ENCODE measurements at regions not wholly inside any gene's neighbourhood (a gene's known extent, or its start where the extent isn't known, plus 50 kb on each side); places are given as distances from the start of the nearest gene placed in this dataset.

DNA sequence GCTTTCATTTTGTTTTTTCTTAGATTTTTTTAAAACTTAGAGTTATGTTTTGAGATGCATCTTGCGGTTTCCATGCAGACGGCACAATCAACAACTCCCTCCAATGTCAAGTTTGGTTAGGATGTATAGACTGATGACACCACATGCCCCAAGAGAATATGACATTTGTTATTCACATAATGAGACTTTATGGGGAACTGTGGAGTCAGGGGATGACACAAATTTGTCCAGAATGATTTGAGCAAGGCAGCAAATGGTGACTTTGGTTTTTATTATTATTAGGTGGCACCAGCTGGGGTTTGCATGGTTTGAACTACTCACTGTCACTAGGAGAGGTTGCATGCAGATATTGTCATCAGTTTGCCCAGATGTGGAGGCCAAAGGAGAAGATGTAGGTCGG, 461.8 kb upstream of the PRKX start:
- no peaks in the 10 kb centered on the region for H3K9me3 ChIP-seq (ENCODE audit: control insufficient read depth in 2 of 2, low read length in 2 of 2)
- Mint-ChIP-seq H3K27ac (no peak overlapping the region), H3K4me3 (no peak overlapping the region), H3K4me1 (no peaks in the 10 kb centered on the region), H3K9me3 (peaks cover 0 to 12% (median 0%) of the 10 kb centered on the region in 7 donors), H3K36me3 (no peaks in the 10 kb centered on the region), H3K27me3 (no peaks in the 10 kb centered on the region)
- H3K36me3 ChIP-seq (ENCODE audit: control insufficient read depth, insufficient read depth, low read length), result no peaks in the 10 kb centered on the region
- no peak overlapping the region for H3K4me3 ChIP-seq (ENCODE audit: low read depth, low read length)
- H3K27ac ChIP-seq (ENCODE audit: insufficient read depth, low read length, poor library complexity, severe bottlenecking), result no peak overlapping the region
- DNase-seq (no peak), ATAC-seq (ENCODE audit: low read depth in 2 of 2) (no peak)
- no peaks in the 10 kb centered on the region for H3K4me1 ChIP-seq (ENCODE audit: control insufficient read depth, insufficient read depth, low read length, poor library complexity, severe bottlenecking)
- no peaks in the 10 kb centered on the region for H3K27me3 ChIP-seq (ENCODE audit: control insufficient read depth, insufficient read depth, low read length)

DNA sequence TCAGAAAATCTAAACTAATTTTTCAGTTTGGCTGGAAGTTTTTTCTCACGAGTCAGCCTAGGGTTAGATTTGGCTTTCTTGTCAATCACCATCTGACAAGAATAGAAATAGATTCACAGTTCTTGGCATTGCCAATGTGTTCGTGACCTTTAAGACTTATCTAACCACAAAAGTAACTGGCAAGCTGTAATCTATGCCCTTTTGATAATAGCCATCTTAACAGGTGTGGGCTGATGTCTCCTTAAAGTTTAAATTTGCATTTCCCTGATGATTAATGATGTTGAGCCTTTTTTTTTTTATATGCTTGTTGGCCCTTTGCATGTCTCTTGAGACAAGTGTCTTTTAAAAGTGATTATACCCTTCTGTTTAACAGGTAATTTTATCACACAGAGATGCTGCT, 460.3 kb upstream of the PRKX start:
- Histone ChIP-seq H3K9me3 (ENCODE audit: control insufficient read depth in 2 of 2, low read length in 2 of 2) (no peaks in the 10 kb centered on the region), H3K4me1 (ENCODE audit: control insufficient read depth, insufficient read depth, low read length, poor library complexity, severe bottlenecking) (no peaks in the 10 kb centered on the region), H3K4me3 (ENCODE audit: low read depth, low read length) (no peak overlapping the region), H3K27me3 (ENCODE audit: control insufficient read depth, insufficient read depth, low read length) (no peaks in the 10 kb centered on the region), H3K36me3 (ENCODE audit: control insufficient read depth, insufficient read depth, low read length) (no peaks in the 10 kb centered on the region), H3K27ac (ENCODE audit: insufficient read depth, low read length, poor library complexity, severe bottlenecking) (no peak overlapping the region)
- H3K27ac Mint-ChIP-seq, result no peak overlapping the region
- ATAC-seq (ENCODE audit: low read depth in 2 of 2), result no peak
- no peaks in the 10 kb centered on the region for H3K4me1 Mint-ChIP-seq
- H3K36me3 Mint-ChIP-seq, result no peaks in the 10 kb centered on the region
- H3K4me3 Mint-ChIP-seq, result no peak overlapping the region
- no peak for DNase-seq
- H3K9me3 Mint-ChIP-seq, result peaks cover 0 to 13% (median 0%) of the 10 kb centered on the region in 7 donors
- H3K27me3 Mint-ChIP-seq, result no peaks in the 10 kb centered on the region

- Histone ChIP-seq H3K4me1 (ENCODE audit: control insufficient read depth, insufficient read depth, low read length, poor library complexity, severe bottlenecking) (no peaks in the 10 kb centered on the region), H3K9me3 (ENCODE audit: control insufficient read depth in 2 of 2, low read length in 2 of 2) (no peaks in the 10 kb centered on the region), H3K36me3 (ENCODE audit: control insufficient read depth, insufficient read depth, low read length) (no peaks in the 10 kb centered on the region), H3K4me3 (ENCODE audit: low read depth, low read length) (no peak overlapping the region), H3K27ac (ENCODE audit: insufficient read depth, low read length, poor library complexity, severe bottlenecking) (no peak overlapping the region), H3K27me3 (ENCODE audit: control insufficient read depth, insufficient read depth, low read length) (no peaks in the 10 kb centered on the region)
- DNase-seq, result no peak
- no peak overlapping the region for H3K4me3 Mint-ChIP-seq
- no peak for ATAC-seq (ENCODE audit: low read depth in 2 of 2)
- no peaks in the 10 kb centered on the region for H3K27me3 Mint-ChIP-seq
- no peaks in the 10 kb centered on the region for H3K36me3 Mint-ChIP-seq
- H3K27ac Mint-ChIP-seq, result no peak overlapping the region
- peaks cover 0 to 13% (median 3%) of the 10 kb centered on the region in 7 donors for H3K9me3 Mint-ChIP-seq
- no peaks in the 10 kb centered on the region for H3K4me1 Mint-ChIP-seq
These were observed 438.3 kb upstream of the PRKX start for GRCh38 chrX:4151798-4152197.

- H3K4me1 ChIP-seq (ENCODE audit: control insufficient read depth, insufficient read depth, low read length, poor library complexity, severe bottlenecking), result no peaks in the 10 kb centered on the region
- no peaks in the 10 kb centered on the region for H3K36me3 ChIP-seq (ENCODE audit: control insufficient read depth, insufficient read depth, low read length)
- H3K4me1 Mint-ChIP-seq, result no peaks in the 10 kb centered on the region
- H3K4me3 Mint-ChIP-seq, result no peak overlapping the region
- DNase-seq (no peak), ATAC-seq (ENCODE audit: low read depth in 2 of 2) (no peak)
- no peak overlapping the region for H3K4me3 ChIP-seq (ENCODE audit: low read depth, low read length)
- no peaks in the 10 kb centered on the region for H3K27me3 ChIP-seq (ENCODE audit: control insufficient read depth, insufficient read depth, low read length)
- H3K27ac Mint-ChIP-seq, result no peak overlapping the region
- no peak overlapping the region for H3K27ac ChIP-seq (ENCODE audit: insufficient read depth, low read length, poor library complexity, severe bottlenecking)
- H3K27me3 Mint-ChIP-seq, result no peaks in the 10 kb centered on the region
- no peaks in the 10 kb centered on the region for H3K9me3 ChIP-seq (ENCODE audit: control insufficient read depth in 2 of 2, low read length in 2 of 2)
- peaks cover 0 to 8% (median 0%) of the 10 kb centered on the region in 7 donors for H3K9me3 Mint-ChIP-seq
- H3K36me3 Mint-ChIP-seq, result no peaks in the 10 kb centered on the region
These were observed 436.8 kb upstream of the PRKX start for GRCh38 chrX:4150259-4150658.

DNA sequence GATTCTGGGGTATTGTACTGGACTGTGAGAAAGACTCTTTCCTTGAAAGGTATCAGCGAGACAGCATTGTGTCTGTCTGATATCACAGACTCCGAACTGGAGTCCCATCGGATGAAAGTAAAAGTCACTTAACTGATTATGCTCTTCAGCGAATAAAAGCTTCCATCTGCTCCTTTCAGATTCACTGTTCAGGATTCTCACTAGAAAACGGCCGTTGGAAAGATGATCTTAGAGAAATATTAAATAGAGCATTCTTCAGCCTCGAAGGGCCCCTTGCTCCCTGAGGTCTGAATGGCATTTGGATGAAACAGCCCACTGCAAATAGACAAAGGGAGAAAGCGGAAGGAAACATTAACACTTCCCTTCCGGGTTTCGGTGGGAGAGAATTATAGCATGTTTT, 416.2 kb upstream of the PRKX start:
- H3K4me3 ChIP-seq (ENCODE audit: low read depth, low read length), result no peak overlapping the region
- peak overlapping the region in 1 of 4 donors; percentile 7 for H3K4me3 Mint-ChIP-seq
- H3K27ac ChIP-seq (ENCODE audit: insufficient read depth, low read length, poor library complexity, severe bottlenecking), result no peak overlapping the region
- no peaks in the 10 kb centered on the region for H3K36me3 Mint-ChIP-seq
- H3K9me3 Mint-ChIP-seq, result peaks cover 0 to 15% (median 0%) of the 10 kb centered on the region in 7 donors
- no peaks in the 10 kb centered on the region for H3K9me3 ChIP-seq (ENCODE audit: control insufficient read depth in 2 of 2, low read length in 2 of 2)
- no peaks in the 10 kb centered on the region for H3K4me1 Mint-ChIP-seq
- H3K27me3 Mint-ChIP-seq, result no peaks in the 10 kb centered on the region
- no peak overlapping the region for H3K27ac Mint-ChIP-seq
- DNase-seq (no peak), ATAC-seq (ENCODE audit: low read depth in 2 of 2) (no peak)
- no peaks in the 10 kb centered on the region for H3K27me3 ChIP-seq (ENCODE audit: control insufficient read depth, insufficient read depth, low read length)
- no peaks in the 10 kb centered on the region for H3K4me1 ChIP-seq (ENCODE audit: control insufficient read depth, insufficient read depth, low read length, poor library complexity, severe bottlenecking)
- no peaks in the 10 kb centered on the region for H3K36me3 ChIP-seq (ENCODE audit: control insufficient read depth, insufficient read depth, low read length)

DNA sequence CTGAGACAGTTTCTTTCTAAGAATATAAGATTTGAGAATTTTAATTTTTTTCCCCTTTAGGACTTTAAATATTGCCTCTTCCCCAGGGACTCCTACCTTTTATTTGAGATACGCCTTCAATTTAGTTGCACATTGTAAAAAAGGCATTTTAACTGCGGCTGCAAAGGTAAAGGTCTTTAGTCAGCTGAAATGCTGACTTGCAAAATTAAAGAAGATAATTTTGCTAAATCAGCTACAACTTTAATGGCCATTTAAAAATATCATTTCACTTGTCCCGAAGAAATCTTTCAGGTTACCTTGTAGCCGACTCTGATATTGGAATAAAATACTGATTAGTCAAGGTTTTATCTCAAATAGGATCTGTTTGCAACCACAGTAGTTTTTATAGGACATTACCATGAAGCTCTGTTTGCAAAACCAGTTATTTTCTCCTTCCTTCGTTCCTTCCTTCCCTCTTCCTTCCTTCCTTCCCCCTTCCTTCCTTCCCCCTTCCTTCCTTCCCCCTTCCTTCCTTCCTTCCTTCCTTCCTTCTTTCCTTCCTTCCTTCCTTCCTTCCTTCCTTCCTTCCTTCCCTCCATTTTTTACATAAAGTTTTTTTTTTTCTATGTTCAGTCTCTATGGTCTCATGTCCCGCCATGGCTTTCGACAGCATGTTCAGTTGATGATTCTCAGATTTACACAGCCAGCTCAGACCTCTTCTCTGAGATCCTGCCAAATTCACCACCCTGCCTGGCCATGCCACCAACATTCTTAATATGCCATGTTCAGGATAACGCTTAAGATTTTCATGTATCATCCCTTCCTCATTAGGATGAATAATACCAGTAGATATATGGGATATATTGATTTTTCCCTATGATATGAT, 405.4 kb upstream of the PRKX start:
- Mint-ChIP-seq H3K36me3 (no peaks in the 10 kb centered on the region), H3K4me1 (no peaks in the 10 kb centered on the region), H3K4me3 (no peak overlapping the region), H3K9me3 (peaks cover 0 to 11% (median 3%) of the 10 kb centered on the region in 7 donors), H3K27me3 (no peaks in the 10 kb centered on the region), H3K27ac (no peak overlapping the region)
- Histone ChIP-seq H3K9me3 (ENCODE audit: control insufficient read depth in 2 of 2, low read length in 2 of 2) (no peaks in the 10 kb centered on the region), H3K36me3 (ENCODE audit: control insufficient read depth, insufficient read depth, low read length) (no peaks in the 10 kb centered on the region), H3K27ac (ENCODE audit: insufficient read depth, low read length, poor library complexity, severe bottlenecking) (no peak overlapping the region), H3K27me3 (ENCODE audit: control insufficient read depth, insufficient read depth, low read length) (no peaks in the 10 kb centered on the region), H3K4me1 (ENCODE audit: control insufficient read depth, insufficient read depth, low read length, poor library complexity, severe bottlenecking) (no peaks in the 10 kb centered on the region), H3K4me3 (ENCODE audit: low read depth, low read length) (no peak overlapping the region)
- DNase-seq (no peak), ATAC-seq (ENCODE audit: low read depth in 2 of 2) (no peak)

- no peaks in the 10 kb centered on the region for H3K9me3 ChIP-seq (ENCODE audit: control insufficient read depth in 2 of 2, low read length in 2 of 2)
- H3K27ac ChIP-seq (ENCODE audit: insufficient read depth, low read length, poor library complexity, severe bottlenecking), result no peak overlapping the region
- H3K9me3 Mint-ChIP-seq, result peaks cover 0 to 8% (median 0%) of the 10 kb centered on the region in 7 donors
- no peak overlapping the region for H3K4me3 Mint-ChIP-seq
- no peak for ATAC-seq (ENCODE audit: low read depth in 2 of 2)
- no peaks in the 10 kb centered on the region for H3K36me3 Mint-ChIP-seq
- H3K4me1 ChIP-seq (ENCODE audit: control insufficient read depth, insufficient read depth, low read length, poor library complexity, severe bottlenecking), result no peaks in the 10 kb centered on the region
- DNase-seq, result no peak
- no peaks in the 10 kb centered on the region for H3K36me3 ChIP-seq (ENCODE audit: control insufficient read depth, insufficient read depth, low read length)
- H3K4me1 Mint-ChIP-seq, result no peaks in the 10 kb centered on the region
- no peaks in the 10 kb centered on the region for H3K27me3 ChIP-seq (ENCODE audit: control insufficient read depth, insufficient read depth, low read length)
- no peaks in the 10 kb centered on the region for H3K27me3 Mint-ChIP-seq
- no peak overlapping the region for H3K4me3 ChIP-seq (ENCODE audit: low read depth, low read length)
- H3K27ac Mint-ChIP-seq, result no peak overlapping the region
These were observed 397.5 kb upstream of the PRKX start for GRCh38 chrX:4110964-4111363.

- H3K27me3 Mint-ChIP-seq, result no peaks in the 10 kb centered on the region
- H3K27ac Mint-ChIP-seq, result no peak overlapping the region
- Histone ChIP-seq H3K4me1 (ENCODE audit: control insufficient read depth, insufficient read depth, low read length, poor library complexity, severe bottlenecking) (no peaks in the 10 kb centered on the region), H3K27ac (ENCODE audit: insufficient read depth, low read length, poor library complexity, severe bottlenecking) (no peak overlapping the region), H3K4me3 (ENCODE audit: low read depth, low read length) (no peak overlapping the region), H3K9me3 (ENCODE audit: control insufficient read depth in 2 of 2, low read length in 2 of 2) (no peaks in the 10 kb centered on the region), H3K36me3 (ENCODE audit: control insufficient read depth, insufficient read depth, low read length) (no peaks in the 10 kb centered on the region), H3K27me3 (ENCODE audit: control insufficient read depth, insufficient read depth, low read length) (no peaks in the 10 kb centered on the region)
- ATAC-seq (ENCODE audit: low read depth in 2 of 2) (no peak), DNase-seq (no peak)
- peaks cover 0 to 4% (median 0%) of the 10 kb centered on the region in 7 donors for H3K9me3 Mint-ChIP-seq
- no peaks in the 10 kb centered on the region for H3K36me3 Mint-ChIP-seq
- no peak overlapping the region for H3K4me3 Mint-ChIP-seq
- no peaks in the 10 kb centered on the region for H3K4me1 Mint-ChIP-seq
These were observed 381.5 kb upstream of the PRKX start for GRCh38 chrX:4094926-4095325.

Data from CD4-positive, CD25-positive, alpha-beta regulatory T cell (primary cell).